Effector memory CD8-positive, alpha-beta T cell (primary cell): ENCODE measurements at regions not wholly inside any gene's neighbourhood (a gene's known extent, or its start where the extent isn't known, plus 50 kb on each side); places are given as distances from the start of the nearest gene placed in this dataset.

Experiments
- ATAC-seq: fragments of 150-1000 bp; cut with Tn5 transposase; replicated peaks from 2 replicates; pipeline ENCODE4 v1.10.0; 2021; ENCODE audit warnings: mild to moderate bottlenecking, moderate library complexity
- DNase-seq, 3 experiments: peaks; one replicate each; pipeline ENCODE4 v3.0.0; 2021
- H3K27ac Mint-ChIP-seq, 2 donors: one replicate each; pipeline ENCODE4 v1.8.0; 2022; ENCODE audit warnings: mild to moderate bottlenecking in 2 of 2, mixed read lengths in 2 of 2, moderate library complexity in 2 of 2
- H3K27me3 Mint-ChIP-seq, 2 donors: one replicate each; pipeline ENCODE4 v1.8.0; 2022; ENCODE audit warnings: mixed read lengths in 2 of 2
- H3K36me3 Mint-ChIP-seq: one replicate; pipeline ENCODE4 v1.8.0; 2022; ENCODE audit warnings: mild to moderate bottlenecking, moderate library complexity, mixed read lengths; ENCODE audit not compliant: insufficient read depth
- H3K4me1 Mint-ChIP-seq, 2 donors: one replicate each; pipeline ENCODE4 v1.8.0; 2022; ENCODE audit warnings: low read depth in 2 of 2, mixed read lengths in 2 of 2
- H3K4me3 Mint-ChIP-seq, 2 donors: one replicate each; pipeline ENCODE4 v1.8.0; 2022; ENCODE audit warnings: mild to moderate bottlenecking in 2 of 2, mixed read lengths in 2 of 2, moderate library complexity in 2 of 2
- H3K9me3 Mint-ChIP-seq, 2 donors: one replicate each; pipeline ENCODE4 v1.8.0; 2022; ENCODE audit warnings: mixed read lengths in 2 of 2

DNA sequence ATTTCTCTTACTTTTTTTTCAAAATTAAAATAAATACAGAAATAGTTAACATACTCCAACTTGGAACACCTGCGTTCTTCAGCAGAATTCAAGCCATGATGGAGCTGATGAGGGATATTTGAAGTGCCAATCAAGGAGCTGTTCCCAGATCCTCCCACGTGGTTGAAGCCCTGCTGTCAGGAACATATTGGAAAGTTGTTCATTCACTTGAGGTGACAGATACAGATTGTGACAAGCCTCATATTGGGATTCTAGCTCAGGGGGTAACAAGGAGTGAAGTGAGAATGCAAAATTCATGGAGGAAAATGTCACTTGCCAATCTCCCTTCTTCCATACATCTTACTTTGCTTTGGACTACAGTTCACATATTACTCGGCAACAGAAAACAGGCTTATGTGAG, 2670.8 kb downstream of the PCDH7 start:
- H3K36me3 Mint-ChIP-seq: peaks cover 6% of the 10 kb centered on the region
- H3K27ac Mint-ChIP-seq: no peak overlapping the region
- H3K4me1 Mint-ChIP-seq: no peaks in the 10 kb centered on the region
- DNase-seq (no peak), ATAC-seq (no peak)
- H3K9me3 Mint-ChIP-seq: no peaks in the 10 kb centered on the region
- no peak overlapping the region for H3K4me3 Mint-ChIP-seq
- H3K27me3 Mint-ChIP-seq: no peaks in the 10 kb centered on the region

DNA sequence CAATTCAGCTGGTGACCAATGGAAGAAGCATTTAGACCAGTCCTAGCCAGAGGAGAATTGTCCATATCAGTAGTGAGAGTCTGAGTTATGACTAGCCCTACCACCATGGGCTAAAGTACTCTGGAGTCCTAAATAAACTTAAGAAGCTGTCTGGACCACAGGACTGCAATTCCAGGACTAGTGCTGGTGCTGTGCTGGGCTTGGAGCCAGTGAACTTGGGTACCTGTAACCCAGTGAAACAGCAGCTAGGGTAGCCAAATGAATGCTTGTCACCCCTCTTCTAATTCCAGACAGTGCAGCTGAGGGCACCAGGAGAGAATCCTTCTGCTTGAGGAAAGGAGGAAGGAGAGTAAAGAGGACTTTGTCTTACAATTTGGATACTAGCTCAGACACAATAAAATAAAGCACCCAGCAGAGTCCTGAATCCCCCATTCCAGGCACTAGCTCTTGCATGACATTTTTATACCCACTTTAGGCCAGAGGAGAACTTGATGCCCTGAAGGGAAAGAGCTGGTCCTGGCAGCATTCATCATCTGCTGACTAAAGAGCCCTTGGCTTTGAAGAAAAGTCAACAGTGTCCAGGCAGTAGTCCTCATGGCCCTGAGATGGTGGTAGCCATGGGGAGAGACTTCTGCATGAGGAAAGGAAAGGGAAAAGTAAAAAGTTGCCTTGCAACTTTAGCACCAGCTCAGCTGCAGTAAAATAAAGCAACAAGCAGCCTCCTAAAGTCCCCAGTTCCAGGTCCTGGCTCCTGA, 2675.7 kb downstream of the PCDH7 start:
- Mint-ChIP-seq H3K27ac (no peak overlapping the region), H3K9me3 (peaks cover 0 to 7% of the 10 kb centered on the region in 2 donors), H3K27me3 (no peaks in the 10 kb centered on the region), H3K36me3 (peaks cover 6% of the 10 kb centered on the region), H3K4me3 (no peak overlapping the region), H3K4me1 (no peaks in the 10 kb centered on the region)
- ATAC-seq (no peak), DNase-seq (no peak)

DNA sequence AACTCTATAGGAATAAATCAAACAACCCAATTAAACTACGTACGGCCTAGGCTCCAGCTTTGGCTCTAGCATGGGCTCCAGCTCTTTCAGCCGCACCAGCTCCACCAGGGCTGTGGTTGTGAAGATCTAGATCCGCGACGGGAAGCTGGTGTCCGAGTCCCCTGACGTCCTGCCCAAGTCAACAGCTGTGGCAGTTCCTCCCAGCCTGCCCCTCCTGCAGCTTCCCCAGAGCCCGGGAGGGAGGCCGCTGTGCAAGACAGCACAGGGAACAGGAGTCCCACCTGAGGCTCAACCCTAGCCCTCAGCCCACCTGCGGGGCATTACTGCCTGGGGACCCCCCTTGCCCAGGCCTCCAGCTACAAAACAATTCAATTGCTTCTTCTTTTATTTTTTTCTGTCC, 2680.3 kb downstream of the PCDH7 start:
- Mint-ChIP-seq H3K4me1 (no peaks in the 10 kb centered on the region), H3K9me3 (peaks cover 3 to 13% of the 10 kb centered on the region in 2 donors), H3K27me3 (no peaks in the 10 kb centered on the region), H3K27ac (no peak overlapping the region), H3K4me3 (no peak overlapping the region), H3K36me3 (peaks cover 3% of the 10 kb centered on the region)
- no peak for ATAC-seq
- DNase-seq: no peak

DNA sequence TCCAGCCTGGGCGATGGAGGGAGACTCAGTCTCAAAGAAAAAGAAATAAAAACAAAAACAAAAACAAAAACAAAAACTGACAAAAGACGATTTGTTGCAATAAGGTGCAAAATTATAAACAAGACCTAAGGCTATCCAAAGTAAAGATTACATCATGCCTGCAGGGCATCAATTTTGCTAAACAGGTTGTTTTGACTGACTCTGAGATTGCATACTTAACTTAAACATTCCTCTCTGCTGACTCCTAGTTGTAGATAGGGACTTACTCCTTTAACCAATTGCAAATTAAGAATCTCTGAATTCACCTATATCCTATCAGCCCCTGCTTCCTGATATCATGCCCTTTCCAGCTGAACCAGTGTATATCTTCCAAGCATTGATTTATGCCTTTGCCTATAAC, 2687.3 kb downstream of the PCDH7 start:
- Mint-ChIP-seq H3K9me3 (peaks cover 4 to 13% of the 10 kb centered on the region in 2 donors), H3K27me3 (no peaks in the 10 kb centered on the region), H3K4me1 (no peaks in the 10 kb centered on the region), H3K27ac (no peak overlapping the region), H3K4me3 (no peak overlapping the region), H3K36me3 (no peaks in the 10 kb centered on the region)
- ATAC-seq (no peak), DNase-seq (no peak)

DNA sequence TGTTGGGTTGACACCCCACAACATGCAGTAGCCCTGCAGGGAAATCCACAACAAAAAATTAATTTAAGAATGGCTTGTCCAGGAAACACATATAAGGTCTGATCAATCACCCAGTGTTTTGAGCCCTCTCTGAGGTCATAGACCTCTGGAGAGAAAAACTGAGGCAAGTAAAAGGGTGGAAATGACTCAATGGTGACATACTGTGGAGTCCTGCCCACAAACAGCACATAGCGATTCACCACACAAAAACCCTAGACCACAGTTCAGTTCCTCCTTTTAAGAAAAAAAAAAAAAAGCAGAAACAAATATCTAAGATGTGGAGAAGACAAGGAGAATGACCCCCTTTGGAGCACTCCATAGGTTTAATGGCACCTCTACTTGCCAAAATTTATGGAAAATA, 2691.0 kb downstream of the PCDH7 start:
- Mint-ChIP-seq H3K9me3 (peaks cover under 1 to 4% of the 10 kb centered on the region in 2 donors), H3K36me3 (no peaks in the 10 kb centered on the region), H3K27ac (no peak overlapping the region), H3K27me3 (no peaks in the 10 kb centered on the region), H3K4me3 (no peak overlapping the region), H3K4me1 (no peaks in the 10 kb centered on the region)
- no peak for ATAC-seq
- DNase-seq: no peak

DNA sequence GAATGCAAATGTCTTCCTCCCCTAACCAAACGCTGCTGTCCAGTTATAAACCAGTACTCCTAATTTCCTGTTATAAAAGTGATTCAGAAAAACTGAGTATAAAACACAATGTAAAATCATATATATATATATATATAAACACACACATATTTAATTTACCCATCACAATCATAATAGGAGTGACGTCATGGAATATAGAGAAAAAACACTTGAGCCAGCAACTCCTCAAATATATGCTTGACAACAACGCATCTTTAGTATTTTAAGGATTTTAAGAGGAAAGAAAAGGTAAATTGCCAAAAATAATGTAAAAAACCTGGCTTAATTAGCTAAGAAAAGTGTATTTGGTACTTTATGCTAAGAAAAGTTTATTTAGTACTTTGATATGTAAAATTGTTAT, 2701.7 kb downstream of the PCDH7 start:
- DNase-seq (no peak), ATAC-seq (no peak)
- H3K4me1 Mint-ChIP-seq: no peaks in the 10 kb centered on the region
- no peaks in the 10 kb centered on the region for H3K27me3 Mint-ChIP-seq
- no peaks in the 10 kb centered on the region for H3K36me3 Mint-ChIP-seq
- no peak overlapping the region for H3K4me3 Mint-ChIP-seq
- peaks cover 3 to 6% of the 10 kb centered on the region in 2 donors for H3K9me3 Mint-ChIP-seq
- no peak overlapping the region for H3K27ac Mint-ChIP-seq

DNA sequence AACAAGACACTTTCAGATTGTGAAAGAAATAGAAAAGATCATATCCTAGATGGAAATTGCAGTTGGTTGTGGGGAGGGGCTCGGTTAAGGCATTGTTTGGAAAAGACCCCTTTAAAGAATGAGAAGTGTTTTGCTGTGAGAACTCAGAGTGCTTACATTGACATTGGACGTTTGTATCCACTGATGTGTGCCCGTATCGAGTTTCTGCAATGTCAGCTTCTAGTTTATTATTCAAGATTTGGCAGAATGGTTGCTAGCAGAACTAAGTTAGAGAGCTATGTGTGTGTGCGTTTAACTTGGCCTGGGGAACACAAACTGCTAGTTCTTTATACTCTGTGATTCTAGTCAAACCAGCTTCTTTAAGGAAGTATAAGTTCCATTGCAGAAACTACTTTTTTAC, 2702.5 kb downstream of the PCDH7 start:
- Mint-ChIP-seq H3K27me3 (no peaks in the 10 kb centered on the region), H3K27ac (no peak overlapping the region), H3K36me3 (no peaks in the 10 kb centered on the region), H3K4me3 (no peak overlapping the region), H3K9me3 (peaks cover 4 to 6% of the 10 kb centered on the region in 2 donors), H3K4me1 (no peaks in the 10 kb centered on the region)
- ATAC-seq: no peak
- no peak for DNase-seq

DNA sequence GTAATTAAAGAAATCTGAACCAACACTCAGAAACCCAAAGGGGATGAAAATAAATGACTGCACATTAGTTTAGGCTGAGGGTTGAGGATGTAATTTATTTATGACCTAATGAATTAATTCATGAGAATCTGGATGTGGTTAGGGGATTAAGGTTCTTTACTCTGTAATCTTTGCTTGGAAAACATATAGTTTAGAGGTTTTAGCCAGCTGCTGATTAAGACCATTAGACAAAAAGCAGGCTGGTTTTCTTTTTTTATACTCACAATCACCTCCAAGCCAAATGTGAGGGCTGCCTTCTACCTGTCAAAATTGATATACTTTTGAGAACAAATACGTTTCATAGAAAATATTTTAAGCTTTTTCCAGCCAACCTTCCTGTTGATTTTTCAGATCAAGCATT, 2705.8 kb downstream of the PCDH7 start:
- no peaks in the 10 kb centered on the region for H3K4me1 Mint-ChIP-seq
- H3K36me3 Mint-ChIP-seq: no peaks in the 10 kb centered on the region
- no peak for ATAC-seq
- no peaks in the 10 kb centered on the region for H3K27me3 Mint-ChIP-seq
- peaks cover 0 to 5% of the 10 kb centered on the region in 2 donors for H3K9me3 Mint-ChIP-seq
- H3K27ac Mint-ChIP-seq: no peak overlapping the region
- no peak overlapping the region for H3K4me3 Mint-ChIP-seq
- no peak for DNase-seq

DNA sequence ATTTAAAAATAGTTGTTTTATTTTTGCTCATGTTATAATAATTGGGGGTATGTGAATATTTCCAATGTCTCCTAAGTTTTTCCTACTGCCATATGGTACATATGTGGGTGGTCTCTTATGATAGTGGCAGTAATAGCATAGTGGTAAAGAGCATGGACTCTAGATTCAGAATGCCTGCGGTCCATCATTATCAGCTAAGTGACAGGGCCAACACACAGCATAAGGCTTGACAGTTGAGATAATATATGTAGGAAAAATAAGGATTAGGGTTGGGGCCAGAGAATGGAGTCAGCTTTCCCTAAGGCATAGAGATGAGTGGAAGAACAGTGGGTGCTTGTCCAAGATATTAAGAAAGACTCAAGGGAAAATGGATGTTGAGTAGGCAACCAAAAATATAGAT, 2707.5 kb downstream of the PCDH7 start:
- ATAC-seq (no peak), DNase-seq (no peak)
- Mint-ChIP-seq H3K27ac (no peak overlapping the region), H3K36me3 (no peaks in the 10 kb centered on the region), H3K27me3 (no peaks in the 10 kb centered on the region), H3K4me3 (no peak overlapping the region), H3K9me3 (peaks cover 0 to 7% of the 10 kb centered on the region in 2 donors), H3K4me1 (no peaks in the 10 kb centered on the region)

DNA sequence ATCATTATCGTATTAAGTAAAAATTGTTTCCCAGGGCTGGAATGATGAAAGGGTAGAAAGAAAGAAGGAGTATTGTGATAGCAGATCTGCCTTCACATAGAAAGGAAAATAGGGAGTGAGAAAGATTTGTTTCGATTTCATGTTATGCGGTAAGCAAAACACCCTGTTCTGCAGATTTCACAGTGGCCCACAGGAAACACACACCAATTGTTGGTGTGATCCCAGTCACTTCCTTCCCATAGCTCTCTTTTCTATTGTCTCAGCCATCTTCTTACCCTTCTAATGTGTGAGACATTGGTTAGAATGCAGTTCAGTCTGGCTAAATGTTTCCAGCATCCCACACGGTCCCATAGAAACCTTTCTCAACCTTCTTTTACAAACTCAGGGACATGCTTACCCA, 2709.8 kb downstream of the PCDH7 start:
- H3K4me1 Mint-ChIP-seq: no peaks in the 10 kb centered on the region
- H3K27me3 Mint-ChIP-seq: no peaks in the 10 kb centered on the region
- H3K4me3 Mint-ChIP-seq: no peak overlapping the region
- peaks cover 0 to 7% of the 10 kb centered on the region in 2 donors for H3K9me3 Mint-ChIP-seq
- ATAC-seq: no peak
- no peak for DNase-seq
- H3K36me3 Mint-ChIP-seq: no peaks in the 10 kb centered on the region
- no peak overlapping the region for H3K27ac Mint-ChIP-seq

DNA sequence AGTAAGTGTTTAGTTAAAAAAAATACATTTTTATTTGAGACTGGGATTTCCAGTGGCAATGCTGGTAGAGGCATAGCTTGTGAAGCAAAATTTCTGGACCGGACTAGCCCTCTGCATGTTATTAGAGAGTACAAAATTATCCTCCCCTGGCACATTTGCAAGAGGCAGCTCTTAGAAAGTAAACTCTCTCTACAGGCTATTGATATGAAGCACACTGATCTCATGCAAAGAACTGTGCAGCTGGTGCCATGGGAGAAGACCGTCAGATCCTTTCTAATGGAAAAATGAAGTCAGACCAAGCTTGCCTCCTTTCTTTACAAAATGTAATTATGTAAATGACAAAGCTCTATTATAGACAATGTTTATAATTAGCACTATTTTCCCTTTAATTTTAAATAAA, 2717.2 kb downstream of the PCDH7 start:
- Mint-ChIP-seq H3K4me3 (no peak overlapping the region), H3K27me3 (no peaks in the 10 kb centered on the region), H3K27ac (no peak overlapping the region), H3K9me3 (peaks cover 0 to 5% of the 10 kb centered on the region in 2 donors), H3K4me1 (no peaks in the 10 kb centered on the region), H3K36me3 (peaks cover 3% of the 10 kb centered on the region)
- ATAC-seq (no peak), DNase-seq (no peak)

DNA sequence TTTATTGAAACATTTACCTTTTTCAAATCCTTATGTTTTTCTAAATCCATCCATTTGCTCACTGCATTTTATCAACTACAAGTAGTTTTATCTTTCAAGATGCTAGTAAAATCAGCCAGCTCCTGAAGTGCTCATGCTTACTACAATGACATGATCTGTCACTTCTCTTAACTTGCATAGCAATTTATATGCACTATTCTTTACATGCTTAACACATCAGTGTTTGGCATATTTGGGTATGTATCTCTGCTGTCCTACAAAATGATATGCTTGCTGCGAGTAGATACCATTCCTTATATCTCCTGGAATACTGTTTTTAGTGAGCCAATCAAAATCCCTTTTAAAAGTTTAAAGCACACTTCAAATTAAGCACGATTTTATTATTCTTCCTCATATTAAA, 2726.8 kb downstream of the PCDH7 start:
- no peaks in the 10 kb centered on the region for H3K4me1 Mint-ChIP-seq
- H3K9me3 Mint-ChIP-seq: peaks cover 3 to 19% of the 10 kb centered on the region in 2 donors
- H3K27ac Mint-ChIP-seq: no peak overlapping the region
- no peak overlapping the region for H3K4me3 Mint-ChIP-seq
- no peak for ATAC-seq
- H3K27me3 Mint-ChIP-seq: no peaks in the 10 kb centered on the region
- no peak for DNase-seq
- H3K36me3 Mint-ChIP-seq: no peaks in the 10 kb centered on the region

DNA sequence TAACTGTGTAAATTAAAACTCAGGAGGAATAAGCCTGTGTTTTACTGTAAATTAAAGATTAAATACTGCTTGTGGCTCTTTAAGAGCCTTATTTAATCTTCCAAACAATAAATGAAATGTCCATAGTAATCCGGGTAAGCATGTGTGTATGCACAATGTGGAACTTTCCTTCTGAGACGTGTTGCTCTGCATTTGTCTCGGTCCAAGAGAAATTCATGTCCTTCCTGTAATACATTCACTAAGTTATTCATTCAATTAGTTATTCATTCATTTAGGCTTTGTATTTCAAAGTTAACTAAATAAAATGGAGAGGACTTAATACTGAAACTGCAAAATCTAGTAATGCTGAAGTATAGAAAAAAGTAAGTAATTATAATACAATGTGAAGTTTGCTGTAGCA, 2728.8 kb downstream of the PCDH7 start:
- no peaks in the 10 kb centered on the region for H3K27me3 Mint-ChIP-seq
- H3K9me3 Mint-ChIP-seq: peaks cover 3 to 24% of the 10 kb centered on the region in 2 donors
- no peaks in the 10 kb centered on the region for H3K4me1 Mint-ChIP-seq
- ATAC-seq (no peak), DNase-seq (no peak)
- H3K36me3 Mint-ChIP-seq: no peaks in the 10 kb centered on the region
- H3K4me3 Mint-ChIP-seq: no peak overlapping the region
- no peak overlapping the region for H3K27ac Mint-ChIP-seq

DNA sequence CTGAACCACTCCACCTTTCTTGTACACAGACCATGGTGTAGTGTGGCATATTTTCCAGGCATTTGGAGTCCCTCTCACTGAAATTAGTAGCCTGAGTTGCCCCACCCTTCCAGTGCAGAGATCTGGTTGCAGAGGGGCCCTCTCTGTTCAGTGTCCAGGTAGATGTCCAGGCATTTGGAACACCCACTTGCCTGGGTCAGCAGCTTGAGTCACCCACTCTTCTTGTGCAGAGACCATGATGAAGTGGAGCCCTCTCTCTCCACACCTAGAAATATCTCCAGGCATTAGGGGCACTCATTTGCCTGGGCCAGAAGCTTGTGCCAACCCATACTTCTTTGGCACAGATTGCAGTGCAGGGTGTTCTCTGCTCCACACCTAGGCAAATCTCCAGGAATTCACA, 2733.3 kb downstream of the PCDH7 start:
- no peaks in the 10 kb centered on the region for H3K36me3 Mint-ChIP-seq
- DNase-seq: no peak
- H3K27ac Mint-ChIP-seq: no peak overlapping the region
- H3K4me3 Mint-ChIP-seq: no peak overlapping the region
- H3K9me3 Mint-ChIP-seq: peaks cover 3 to 16% of the 10 kb centered on the region in 2 donors
- no peaks in the 10 kb centered on the region for H3K27me3 Mint-ChIP-seq
- ATAC-seq: no peak
- no peaks in the 10 kb centered on the region for H3K4me1 Mint-ChIP-seq
